ENCODE measurements at regions not wholly inside any gene's neighbourhood (a gene's known extent, or its start where the extent isn't known, plus 50 kb on each side); places are given as distances from the start of the nearest gene placed in this dataset.

DNA sequence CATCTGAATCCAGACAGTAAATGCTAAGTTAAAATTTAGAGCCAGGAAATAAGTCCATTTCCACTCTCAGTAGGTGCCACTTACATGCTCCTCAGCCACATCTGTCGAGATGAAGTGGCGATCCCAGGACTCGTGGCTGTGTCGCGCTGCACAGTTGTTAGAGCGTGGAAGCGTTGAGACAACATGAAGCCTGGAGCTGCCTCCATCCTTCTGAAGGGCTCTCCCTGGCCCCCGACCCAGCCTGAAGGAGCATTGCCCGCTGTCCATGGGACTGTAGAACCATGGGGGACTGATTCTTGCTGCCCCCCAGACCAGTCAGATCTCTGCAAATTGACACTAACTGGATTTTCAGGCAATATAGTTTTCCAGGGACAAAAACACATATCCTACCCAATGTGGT is 58.9 kb downstream of the IRX1 start:
- DNase-seq: no peak

DNA sequence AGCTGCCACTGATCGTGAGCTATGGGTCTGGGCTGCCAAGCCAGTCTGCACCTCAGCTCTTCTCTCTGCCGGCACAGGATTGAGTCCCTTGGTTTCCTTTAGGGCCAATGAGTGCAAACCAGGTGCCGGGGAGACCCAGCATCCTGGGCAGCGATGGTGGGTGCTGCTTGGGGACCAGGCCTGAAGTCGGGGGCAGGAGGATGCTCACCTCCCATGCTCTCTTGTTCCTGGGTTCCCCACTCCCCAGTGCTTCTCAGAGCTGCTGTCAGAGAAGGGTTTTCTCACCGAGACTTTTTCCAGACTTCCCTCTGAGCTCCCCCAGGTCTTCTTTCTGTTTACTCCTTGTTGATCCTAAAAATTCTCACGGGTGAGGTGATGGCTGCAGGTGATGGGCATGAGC is 61.2 kb downstream of the IRX1 start:
- no peak for DNase-seq

DNA sequence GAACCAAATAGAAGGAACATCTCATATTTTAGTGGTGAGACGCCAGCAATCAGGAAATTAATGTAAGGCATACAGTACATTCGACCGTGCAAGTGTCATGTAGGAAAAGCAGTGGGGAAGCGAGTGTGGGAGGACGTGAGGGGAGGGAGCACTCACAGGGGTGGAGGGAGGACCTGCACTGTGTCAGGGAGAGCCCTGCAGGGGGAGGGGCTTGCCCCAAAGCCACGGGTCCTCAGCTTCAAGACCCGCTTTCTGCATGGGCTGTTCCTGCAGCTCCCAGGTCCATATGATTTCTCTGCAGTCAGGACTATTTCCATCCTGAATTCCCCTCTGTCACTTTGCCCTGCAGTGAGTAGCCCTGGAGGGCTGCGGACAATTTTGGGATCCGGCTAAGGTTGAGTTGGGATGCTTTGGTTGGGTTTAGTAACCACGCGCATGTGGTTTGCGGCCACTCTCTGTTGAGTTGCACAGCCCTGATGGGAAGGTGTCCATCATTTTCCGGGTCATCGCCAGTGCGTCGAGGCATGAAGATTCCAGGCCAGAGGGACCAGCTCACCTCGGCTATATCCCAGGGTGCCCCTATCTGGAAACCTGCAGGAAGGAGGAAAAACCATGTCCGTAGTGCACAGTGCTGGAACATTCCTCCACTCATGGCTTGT is 61.9 kb downstream of the IRX1 start:
- DNase-seq: no peak

DNA sequence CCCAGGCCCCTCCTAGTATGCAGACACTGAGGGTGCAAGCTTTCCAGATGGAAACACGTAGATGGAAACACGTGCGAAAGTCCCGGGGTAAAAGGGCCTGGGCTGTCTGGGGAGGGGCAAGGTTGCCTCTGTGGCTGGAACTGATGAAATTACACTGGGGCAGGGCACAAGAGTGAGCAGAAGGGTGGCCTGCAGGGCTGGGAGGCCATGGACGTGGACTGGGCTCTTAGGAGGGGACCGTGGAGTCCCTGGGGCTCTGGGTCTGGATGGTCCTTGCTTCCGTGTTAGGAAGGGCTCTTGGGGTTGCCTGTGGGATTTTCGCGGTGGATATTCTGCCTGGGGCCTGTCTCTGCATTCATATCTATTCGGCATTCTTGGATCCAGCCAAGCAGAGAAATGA is 63.3 kb downstream of the IRX1 start:
- no peak for DNase-seq

DNA sequence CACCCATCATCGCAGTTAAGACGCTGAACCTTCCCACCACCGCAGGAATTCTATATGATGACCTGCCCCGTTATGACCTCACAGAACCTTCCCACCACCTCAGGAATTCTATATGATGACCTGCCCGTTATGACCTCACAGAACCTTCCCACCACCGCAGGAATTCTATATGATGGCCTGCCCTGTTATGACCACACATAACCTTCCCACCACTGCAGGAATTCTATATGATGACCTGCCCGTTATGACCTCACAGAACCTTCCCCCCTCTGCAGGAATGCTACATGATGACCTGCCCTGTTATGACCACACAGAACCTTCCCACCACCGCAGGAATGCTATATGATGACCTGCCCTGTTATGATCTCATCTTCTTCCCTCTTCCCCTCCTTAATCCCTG is 64.3 kb downstream of the IRX1 start:
- no peak for DNase-seq

DNA sequence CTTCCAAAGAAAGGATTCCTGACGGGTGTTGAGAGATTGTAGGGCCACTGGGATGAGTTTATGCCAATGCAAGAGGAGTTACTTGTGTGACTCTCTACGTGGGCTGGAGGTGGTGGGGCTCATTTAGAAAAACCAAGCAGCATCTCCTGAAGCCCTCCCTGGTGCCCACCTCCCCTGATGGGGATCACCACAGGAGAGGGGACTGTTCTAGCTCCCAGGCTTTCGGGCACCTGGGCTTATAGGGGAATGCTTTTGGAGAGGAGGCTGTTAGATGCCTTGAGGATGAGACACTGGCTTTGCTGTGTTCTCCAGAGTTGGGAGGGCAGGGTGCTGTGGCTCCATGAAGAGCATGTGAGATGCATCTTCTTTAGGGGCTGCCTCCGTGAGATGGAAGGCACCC is 65.0 kb downstream of the IRX1 start:
- no peak for DNase-seq

DNA sequence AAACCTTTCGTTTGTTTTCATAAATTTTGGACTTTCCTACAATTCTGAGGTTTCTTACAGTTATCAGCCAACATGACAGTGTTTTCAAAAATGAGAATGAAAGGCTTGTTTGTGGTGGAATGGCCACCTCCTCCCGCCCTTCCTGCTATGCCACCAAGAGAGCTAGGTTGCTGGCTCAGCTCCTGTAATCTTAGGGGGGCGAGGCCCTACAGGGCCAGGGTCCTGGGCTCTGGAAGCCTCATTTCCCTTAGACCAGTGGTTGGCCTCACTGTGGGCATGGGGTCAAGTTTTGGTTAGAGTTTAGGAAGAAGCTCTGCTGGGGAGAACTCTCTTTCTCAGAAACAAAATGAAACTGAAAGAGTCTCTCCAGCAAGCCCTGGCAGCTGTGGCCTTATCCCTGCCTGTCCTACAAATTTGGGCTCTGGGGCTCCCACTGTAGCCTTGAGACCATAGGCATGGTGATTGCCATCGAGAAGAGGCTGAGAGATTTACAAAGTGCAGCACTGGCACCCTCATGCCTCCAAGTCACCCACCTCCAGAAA is 66.2 kb downstream of the IRX1 start:
- no peak for DNase-seq

DNA sequence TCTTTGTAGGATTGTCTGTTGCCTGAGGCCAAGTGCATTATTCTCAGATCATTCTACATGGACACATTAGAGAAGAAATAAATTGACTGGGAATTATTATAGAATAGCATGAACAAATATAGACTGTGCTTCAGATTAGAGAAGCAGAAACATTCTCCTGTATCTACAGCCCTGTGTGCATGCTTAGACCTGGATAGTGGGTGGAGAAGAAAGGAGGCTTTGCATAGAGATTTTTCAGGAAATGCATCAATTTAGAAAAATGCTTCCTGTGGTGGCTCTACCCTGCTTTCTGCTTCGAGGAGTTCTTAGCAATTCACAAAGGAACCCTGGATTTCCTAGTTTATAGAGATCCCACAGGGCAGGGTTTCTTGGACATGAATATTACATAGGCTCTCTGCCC is 66.7 kb downstream of the IRX1 start:
- DNase-seq: no peak

DNA sequence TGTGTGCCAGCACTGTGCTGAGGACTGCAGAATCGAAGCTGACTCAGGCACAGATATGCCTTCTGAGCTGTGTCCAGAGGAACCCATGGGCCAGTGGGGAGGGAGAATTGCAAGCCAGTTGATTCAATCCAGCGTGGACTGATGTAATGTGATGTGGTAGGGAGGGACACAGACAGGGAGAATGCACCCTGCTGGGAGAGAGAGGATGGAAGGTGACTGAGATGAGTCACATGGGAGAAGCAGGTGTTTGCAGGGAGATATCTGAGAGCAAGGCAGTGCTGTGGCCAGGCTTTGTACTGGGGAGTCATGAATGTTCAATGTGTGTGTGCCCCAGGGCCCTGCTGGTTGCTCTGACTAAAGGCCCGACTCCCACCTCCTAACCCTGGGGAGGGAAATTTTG is 75.7 kb downstream of the IRX1 start:
- no peak for DNase-seq

DNA sequence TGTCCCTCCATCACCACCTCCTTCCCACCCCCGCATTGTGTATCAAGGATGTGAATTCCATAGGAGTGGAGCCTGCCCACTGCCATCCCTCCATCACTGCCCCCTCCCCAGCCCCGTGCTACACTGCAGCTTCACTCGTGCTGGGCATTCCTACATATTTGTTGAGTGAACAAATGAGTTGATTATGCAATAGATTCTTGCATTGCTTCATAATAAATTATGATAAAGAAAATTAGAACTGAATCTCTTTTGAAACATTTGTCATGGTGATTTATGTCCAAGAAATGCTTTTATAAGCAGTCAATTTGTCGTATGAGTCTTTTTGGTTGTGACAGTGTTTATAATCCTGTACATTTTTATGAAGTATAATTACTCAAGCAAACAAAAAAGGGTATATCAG is 83.2 kb downstream of the IRX1 start:
- no peak for DNase-seq

DNA sequence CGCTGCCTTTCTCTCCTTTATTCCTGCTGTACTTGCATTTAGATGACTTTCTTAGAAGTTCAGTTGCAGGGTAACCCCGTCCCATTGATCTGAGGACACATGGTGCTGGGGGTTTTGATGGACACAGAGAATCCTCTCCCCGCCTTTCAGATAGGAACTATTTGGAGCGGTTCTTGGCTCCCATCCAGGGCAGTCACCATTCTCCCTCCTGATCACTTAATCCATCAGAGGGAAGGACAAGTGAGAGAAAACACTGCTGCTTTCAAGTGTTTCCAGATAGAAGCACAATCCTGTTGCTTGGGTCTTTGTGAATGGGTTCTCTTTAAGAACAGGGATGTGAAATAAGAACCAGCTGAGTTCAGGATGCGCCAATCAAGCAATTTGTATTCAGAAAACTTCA is 85.2 kb downstream of the IRX1 start:
- DNase-seq: no peak

DNA sequence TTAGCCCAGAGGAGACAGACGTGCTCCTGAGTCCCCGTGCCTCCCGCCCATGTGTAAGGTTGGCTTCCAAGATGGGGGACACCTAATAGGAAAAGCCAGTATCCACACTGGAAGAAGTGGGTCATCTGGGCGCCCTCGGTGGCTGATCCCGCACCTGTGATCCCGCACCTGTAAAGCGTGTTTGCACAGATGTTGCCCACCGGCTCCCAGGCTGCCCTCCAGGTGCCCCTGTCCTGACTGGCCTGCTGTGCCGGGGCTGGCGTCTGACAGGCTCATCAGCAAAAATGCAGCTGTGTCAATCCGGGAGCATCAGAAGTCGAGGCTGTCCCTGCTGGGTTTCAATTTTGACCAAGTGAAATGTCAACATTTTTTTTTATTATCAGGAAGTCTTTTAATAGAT is 88.5 kb downstream of the IRX1 start:
- no peak for DNase-seq

DNA sequence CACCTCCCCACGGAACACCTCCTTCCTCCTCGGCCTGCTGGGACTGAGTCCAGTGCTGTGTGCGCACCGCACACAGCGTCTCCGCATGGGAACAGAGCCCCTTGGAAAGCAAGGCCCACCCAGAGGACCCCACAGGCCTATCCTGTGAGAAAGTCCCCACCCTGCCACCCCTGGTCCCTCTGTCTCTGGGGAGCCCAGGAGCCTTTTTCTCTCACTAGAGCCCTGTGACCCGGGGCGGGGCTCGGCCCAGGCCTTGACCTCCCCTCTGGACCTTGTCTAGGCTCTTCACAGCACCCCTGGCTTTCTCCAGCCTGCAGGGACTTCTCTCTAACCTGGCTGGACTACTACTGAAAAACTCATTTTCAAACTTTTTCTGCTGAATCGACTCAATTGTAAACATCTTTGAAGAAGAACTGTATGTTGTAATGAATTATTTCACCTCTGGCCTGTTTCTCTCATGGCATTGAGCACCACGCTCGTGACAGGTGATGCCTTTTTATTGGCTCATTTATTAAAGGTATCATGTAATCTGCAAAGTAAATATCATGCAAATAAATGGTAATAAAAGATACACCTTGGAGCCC is 89.2 kb downstream of the IRX1 start:
- DNase-seq: no peak

DNA sequence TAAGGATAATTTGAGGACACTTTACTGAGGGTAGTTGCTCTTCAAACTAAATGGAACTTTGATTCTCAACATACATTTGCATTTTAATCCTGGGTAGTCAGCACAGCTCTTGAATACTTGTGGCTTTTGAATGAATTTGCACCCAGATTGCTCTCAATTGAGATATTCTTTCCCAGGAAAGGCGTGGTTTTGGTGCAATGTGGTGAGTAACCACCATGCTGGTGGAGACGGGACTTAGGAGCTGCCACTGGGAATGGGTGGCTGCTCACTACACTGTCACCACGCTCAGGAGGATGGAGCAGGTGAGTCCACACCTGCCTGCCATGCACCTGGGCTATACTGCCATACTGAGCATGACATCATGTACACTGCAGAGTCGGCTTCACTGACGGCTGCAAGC is 99.2 kb downstream of the IRX1 start:
- DNase-seq: no peak

DNA sequence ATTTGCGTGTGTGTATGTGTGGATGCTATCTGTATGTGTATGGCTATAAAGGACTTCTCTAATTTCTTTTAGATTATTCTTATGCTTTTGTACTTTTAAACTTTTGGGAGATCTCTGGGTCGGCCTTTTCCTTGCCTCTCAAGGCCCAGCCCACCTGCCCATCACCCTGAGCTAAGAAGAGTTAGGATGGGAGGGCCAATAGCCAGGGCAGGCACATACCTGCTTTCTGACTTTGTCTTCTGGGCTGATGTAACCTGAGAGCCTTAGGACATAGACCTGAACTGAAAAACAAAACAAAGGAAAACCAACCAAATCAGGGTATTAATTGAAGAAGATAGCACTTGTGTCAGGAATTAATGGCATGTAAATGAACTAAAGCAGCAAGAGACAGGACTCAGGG is 100.2 kb downstream of the IRX1 start:
- DNase-seq: no peak

DNA sequence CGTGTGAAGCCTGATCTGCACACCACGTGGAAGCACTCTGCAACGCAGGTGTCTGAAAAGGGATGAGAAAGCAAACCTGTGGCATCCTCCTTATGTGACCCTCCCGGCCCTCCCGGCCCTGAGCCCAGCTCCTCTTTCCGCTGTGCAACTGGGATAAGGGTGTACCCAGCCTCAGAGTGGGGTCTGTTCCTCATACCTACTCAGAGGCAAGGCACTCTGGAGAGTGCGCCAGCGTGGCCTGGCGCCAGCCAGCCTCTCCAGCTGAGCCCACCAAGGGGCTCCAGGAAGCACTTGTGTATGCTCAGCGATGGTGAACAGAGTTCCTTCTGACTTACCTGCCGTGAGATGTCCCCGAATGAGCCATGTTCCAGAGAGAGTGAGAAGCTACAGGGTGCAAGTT is 102.8 kb downstream of the IRX1 start:
- no peak for DNase-seq

DNA sequence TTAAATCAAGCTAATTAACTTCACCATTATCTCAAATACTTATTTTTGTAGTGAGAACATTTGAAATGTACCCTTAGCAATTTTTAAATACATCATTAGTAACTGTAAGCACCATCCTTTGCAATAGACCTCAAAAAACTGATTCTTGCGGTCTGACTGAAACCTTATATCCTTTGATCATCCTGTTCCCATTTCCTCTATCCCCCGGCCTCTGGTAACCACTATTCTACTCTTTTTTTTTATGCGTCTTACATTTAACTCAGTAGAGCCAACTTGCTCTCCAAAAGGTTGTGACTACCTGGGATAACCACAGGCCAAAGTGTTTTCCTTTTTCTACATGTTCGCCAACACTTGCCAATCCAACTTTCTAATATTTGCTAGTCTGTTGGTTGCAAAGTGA is 106.1 kb downstream of the IRX1 start:
- DNase-seq: no peak

DNA sequence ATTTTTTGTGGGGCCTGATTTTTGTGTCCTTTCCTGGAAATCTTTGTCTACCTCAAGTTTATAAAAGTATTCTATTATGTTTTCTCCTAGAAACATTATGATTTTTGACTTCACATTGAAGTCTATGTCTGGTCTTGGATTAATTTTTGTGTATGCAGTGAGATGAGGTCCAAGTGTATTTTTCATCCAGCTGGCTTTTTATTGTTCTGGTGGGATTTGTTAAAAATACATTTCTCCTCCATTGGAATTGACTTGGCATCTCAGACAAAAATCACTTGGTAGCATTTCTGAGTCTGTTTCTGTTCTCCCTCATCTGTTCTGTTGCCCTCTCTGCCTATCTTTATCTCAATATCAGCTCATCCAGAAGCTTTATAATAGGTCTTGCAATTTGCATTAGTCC is 109.0 kb downstream of the IRX1 start:
- DNase-seq: no peak

DNA sequence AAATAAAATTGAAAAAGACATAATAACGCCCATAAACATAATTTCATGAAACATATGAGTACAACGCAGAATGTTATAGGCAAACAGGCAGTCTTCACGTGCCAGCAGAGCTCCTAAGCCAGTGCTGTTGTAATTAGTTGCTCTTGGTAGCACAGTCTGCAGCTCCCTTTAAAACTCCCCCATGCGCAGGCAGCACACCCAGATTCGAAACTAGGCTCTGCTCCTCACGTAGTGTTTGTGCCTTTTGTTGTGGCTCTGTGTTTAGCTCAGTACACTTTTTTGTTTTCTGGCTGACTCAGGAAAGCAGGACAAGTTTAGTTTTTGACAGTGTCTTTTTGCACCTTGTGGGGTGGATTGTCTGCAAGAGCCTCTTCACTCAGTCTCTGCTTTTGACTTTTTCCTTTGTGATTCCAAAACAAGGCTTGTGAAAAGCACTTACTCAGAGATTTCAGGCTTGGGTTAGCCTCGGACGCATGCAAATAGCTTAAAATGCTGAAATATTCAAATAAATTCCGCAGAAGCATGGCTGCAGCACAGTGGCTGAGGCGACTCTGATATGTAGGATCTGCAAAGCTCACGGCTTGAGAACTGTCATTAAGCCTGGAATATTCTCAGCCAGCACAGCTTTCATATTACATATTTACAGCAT is 113.6 kb downstream of the IRX1 start:
- DNase-seq: no peak

DNA sequence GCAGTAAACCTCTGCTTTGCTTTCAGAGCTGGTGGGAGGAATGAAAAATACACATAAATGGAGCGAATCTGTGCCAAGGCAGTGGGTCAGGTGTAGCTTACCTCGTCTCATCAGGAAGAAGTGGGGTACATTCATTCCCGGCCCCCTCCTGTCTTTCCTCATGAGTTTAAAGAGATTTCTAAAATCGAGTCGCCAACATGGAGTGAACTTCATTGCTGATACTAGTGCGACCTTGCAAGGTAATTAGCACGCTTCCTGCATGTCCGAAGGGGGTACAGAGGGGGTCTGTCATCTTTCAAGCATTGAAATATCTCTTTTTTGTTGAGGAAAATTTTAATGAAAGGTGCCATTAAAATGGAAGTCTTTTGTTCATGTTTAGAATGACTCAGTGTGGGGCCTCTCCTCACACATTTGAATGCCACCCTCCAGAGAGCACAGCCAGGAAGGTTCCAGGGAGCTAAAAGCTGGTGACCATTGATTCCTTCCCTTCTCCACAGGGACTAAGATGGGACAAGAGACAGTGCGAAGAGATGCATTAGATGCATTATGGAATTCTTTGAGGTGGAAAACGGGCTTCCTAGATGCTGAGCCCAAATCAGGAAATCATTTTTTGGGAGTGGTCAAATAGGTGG is 114.2 kb downstream of the IRX1 start:
- DNase-seq: no peak

DNA sequence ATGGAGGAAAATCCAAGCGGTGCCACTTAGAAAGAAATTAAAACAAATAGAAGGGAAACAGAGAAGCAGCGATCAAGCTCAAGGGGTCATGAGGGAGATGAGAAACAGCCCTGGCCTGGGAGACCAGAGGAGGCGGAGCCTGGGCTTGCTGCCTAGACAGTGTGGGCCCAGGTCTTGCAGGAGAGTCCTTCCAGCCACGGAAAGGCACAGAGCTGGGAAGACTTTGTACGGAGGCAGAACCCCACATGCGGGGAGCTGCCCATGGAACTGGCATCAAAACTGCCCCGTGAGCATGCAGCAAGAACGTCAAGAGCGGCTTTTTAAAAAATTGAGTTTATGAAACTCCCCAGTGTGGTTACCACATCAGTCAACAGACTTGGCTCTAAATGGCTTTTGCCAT is 119.4 kb downstream of the IRX1 start:
- DNase-seq: no peak

DNA sequence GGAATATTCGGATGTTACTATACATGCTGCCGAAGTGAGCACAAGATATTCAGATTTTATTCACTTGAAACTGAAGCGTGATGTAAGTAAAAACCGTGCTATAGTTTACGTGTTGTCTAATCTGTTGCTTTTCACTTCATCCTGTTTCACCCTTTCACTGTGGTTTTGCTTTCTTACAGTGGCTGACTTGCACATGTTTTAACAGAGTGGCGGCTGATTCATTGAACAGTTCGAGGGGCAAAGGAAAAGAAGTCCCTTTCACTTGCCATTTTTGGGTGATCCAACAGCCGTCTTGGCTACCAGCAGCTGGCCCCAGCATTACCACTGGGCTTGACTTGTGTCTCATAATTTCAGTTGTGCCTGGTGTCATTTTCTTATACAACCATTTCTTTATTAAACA is 134.0 kb downstream of the IRX1 start:
- DNase-seq: no peak

DNA sequence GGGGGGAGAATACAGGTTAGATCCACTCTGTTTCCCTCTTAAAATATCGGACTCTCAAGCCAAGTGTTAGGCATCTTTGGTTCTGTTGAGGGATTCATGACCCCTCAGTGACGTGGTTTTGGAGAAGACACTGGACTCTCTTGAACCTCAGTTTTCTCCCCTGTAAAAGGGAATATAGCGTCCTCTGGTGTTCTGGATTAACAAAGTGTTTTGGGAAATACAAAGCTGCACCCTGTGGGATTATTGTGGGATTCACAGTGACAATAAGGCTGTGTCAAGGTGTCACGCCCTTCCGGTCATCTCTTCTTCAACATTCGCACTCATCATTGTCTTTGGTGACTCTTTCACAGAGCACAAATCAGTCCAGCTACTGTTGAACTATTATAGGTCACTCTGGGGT is 139.0 kb downstream of the IRX1 start:
- no peak for DNase-seq

DNA sequence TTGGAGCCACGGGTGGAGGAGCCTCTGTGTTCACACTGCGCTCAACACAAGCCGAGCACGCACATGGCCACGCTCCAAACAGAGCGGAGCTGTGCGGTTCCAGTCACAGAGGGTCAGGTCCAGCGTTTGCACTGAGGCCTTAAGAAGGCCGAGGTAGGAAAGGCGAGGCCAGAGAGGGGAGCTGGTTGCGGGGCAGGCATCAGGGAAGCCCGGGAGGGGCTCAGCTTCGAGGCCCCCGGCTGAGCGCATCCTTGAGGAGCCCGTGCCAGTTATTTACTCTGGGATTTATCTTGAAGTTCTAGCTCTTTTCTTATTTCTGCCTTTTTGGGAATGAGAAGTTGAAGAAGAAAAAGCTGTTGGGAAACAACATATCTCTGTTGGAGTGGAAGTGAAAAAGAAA is 140.8 kb downstream of the IRX1 start:
- no peak for DNase-seq
